ENCODE measurements at regions not wholly inside any gene's neighbourhood (a gene's known extent, or its start where the extent isn't known, plus 50 kb on each side); places are given as distances from the start of the nearest gene placed in this dataset.

GRCh38 chr13:104584481-104584880 is 1518.3 kb upstream of the SLC10A2 start (continued):
- TF ChIP-seq ZNF462 (CRISPR knock-in tag; IDR thresholded peaks at IDR 0.05) (no peak), STAT1 (IDR thresholded peaks at IDR 0.05; ENCODE audit: unreplicated experiment) (no peak), CTCF (conservative IDR thresholded peaks at IDR 0.05; ENCODE audit: low read depth in 2 of 2) (no peak), POLR2AphosphoS5 (IDR thresholded peaks at IDR 0.05; ENCODE audit: low read depth) (no peak), ZNF331 (CRISPR knock-in tag; IDR thresholded peaks at IDR 0.05; ENCODE audit: low read depth) (no peak), EZH2phosphoT487 (IDR thresholded peaks at IDR 0.05; ENCODE audit: unreplicated experiment) (no peak)

GRCh38 chr13:104580931-104581330 is 1514.7 kb upstream of the SLC10A2 start:
- DNase-seq (ENCODE audit: low spot score) (no peak), ATAC-seq (no peak)
- no peaks in the 10 kb centered on the region for H3F3A ChIP-seq (replicated peaks; ENCODE audit: low read depth)
- no peak overlapping the region for H3K27ac Mint-ChIP-seq
- H3K36me3 Mint-ChIP-seq (ENCODE audit: low read depth) = peaks cover 6% of the 10 kb centered on the region; the same call in 1 of the 3 replicates
- TF ChIP-seq EZH2phosphoT487 (IDR thresholded peaks at IDR 0.05; ENCODE audit: unreplicated experiment) (no peak), CREB1 (CRISPR knock-in tag; IDR thresholded peaks at IDR 0.05; ENCODE audit: low read depth) (no peak), STAT1 (IDR thresholded peaks at IDR 0.05; ENCODE audit: unreplicated experiment) (no peak), ZNF114 (CRISPR knock-in tag; IDR thresholded peaks at IDR 0.05) (no peak), ZNF331 (CRISPR knock-in tag; IDR thresholded peaks at IDR 0.05; ENCODE audit: low read depth) (no peak), ETS1 (IDR thresholded peaks at IDR 0.05) (no peak), NANOG (IDR thresholded peaks at IDR 0.05; ENCODE audit: borderline replicate concordance) (no peak)
- peaks cover 4% of the 10 kb centered on the region; the same call in 2 of the 3 replicates for H3K4me1 Mint-ChIP-seq
- no peak overlapping the region for H3K27ac ChIP-seq (ENCODE audit: low read depth)
- H4K20me1 ChIP-seq (replicated peaks; ENCODE audit: insufficient read depth) = no peaks in the 10 kb centered on the region
- no peak overlapping the region for H3K4me3 ChIP-seq
- H3K9me3 Mint-ChIP-seq = peaks cover 5% of the 10 kb centered on the region; the same call in 1 of the 3 replicates
- H3K4me1 ChIP-seq (ENCODE audit: insufficient read depth) = no peaks in the 10 kb centered on the region
- no peak overlapping the region for H3K4me2 ChIP-seq
- no peak overlapping the region for H3K4me3 Mint-ChIP-seq
- no peaks in the 10 kb centered on the region for H3K27me3 Mint-ChIP-seq (ENCODE audit: insufficient read depth, low read depth, poor library complexity)
- H3K27me3 ChIP-seq (ENCODE audit: insufficient read depth) = no peaks in the 10 kb centered on the region
- H3K79me2 ChIP-seq (replicated peaks; ENCODE audit: insufficient read depth) = no peaks in the 10 kb centered on the region
- no peaks in the 10 kb centered on the region for H3K36me3 ChIP-seq (ENCODE audit: insufficient read depth)
- H2AFZ ChIP-seq = no peak overlapping the region
- H3K9me2 ChIP-seq (ENCODE audit: insufficient read depth) = 0 out of 2 replicates have a peak, but pooled peaks cover 3% of the 10 kb centered on the region

All from GM23338 (cell line).